ENCODE measurements at regions not wholly inside any gene's neighbourhood (a gene's known extent, or its start where the extent isn't known, plus 50 kb on each side); places are given as distances from the start of the nearest gene placed in this dataset.
"Not testable (repeated sequence)": the region's sequence is repeated elsewhere in the genome, so short reads cannot be mapped to it uniquely, and the experiment has no call there.

DNA sequence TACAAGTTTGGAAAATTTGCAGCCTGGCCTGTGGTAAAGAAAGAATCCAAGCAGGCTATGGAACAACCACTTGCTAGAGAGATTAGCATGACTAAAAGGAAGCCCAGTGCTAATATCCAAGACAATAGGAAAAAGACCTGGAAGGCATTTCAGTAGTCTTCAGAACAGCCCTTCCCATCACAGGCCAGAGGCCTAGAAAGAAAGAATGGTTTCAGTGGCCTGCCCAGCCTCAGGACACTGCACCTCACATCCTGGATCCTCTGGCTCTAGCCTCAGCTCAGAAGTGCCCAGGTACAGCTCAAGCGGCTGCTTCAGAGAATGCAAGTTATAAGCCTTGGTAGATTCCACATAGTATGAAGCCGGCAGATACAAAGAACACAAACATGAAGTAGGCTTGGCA is 449.8 kb upstream of the AR start:
- H3K4me3 ChIP-seq (replicated peaks; ENCODE audit: low read depth, low read length) = no peak overlapping the region
- TF ChIP-seq, protein P1, sequence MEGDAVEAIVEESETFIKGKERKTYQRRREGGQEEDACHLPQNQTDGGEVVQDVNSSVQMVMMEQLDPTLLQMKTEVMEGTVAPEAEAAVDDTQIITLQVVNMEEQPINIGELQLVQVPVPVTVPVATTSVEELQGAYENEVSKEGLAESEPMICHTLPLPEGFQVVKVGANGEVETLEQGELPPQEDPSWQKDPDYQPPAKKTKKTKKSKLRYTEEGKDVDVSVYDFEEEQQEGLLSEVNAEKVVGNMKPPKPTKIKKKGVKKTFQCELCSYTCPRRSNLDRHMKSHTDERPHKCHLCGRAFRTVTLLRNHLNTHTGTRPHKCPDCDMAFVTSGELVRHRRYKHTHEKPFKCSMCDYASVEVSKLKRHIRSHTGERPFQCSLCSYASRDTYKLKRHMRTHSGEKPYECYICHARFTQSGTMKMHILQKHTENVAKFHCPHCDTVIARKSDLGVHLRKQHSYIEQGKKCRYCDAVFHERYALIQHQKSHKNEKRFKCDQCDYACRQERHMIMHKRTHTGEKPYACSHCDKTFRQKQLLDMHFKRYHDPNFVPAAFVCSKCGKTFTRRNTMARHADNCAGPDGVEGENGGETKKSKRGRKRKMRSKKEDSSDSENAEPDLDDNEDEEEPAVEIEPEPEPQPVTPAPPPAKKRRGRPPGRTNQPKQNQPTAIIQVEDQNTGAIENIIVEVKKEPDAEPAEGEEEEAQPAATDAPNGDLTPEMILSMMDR (IDR thresholded peaks at IDR 0.05; ENCODE audit: low read depth, low read length, missing control alignments) = no peak
- DNase-seq (ENCODE audit: extremely low read depth, low read depth) = no peak

DNA sequence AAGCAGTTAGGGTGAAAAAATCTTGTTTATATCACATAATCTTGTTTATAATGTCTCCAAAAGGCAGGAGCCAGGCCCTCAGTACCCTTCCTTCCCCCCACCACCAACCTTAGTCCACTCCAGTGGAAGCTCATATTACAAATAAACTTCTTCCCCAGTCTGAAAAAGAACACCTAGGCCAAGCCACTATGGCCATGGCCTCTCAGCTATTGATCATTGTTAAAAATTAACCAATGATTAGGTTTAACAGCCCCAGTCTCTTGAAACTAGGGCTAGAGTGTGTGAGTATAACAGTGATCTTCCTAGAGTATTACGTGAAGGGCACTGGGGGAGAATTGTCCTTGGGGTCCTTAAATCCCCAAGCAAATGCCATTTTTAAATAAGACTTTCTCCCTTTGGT is 411.9 kb upstream of the EDA2R start:
- DNase-seq (ENCODE audit: extremely low read depth, low read depth) = no peak
- no peak overlapping the region for H3K4me3 ChIP-seq (replicated peaks; ENCODE audit: low read depth, low read length)
- TF ChIP-seq, protein P1 (IDR thresholded peaks at IDR 0.05; ENCODE audit: low read depth, low read length, missing control alignments) = no peak

DNA sequence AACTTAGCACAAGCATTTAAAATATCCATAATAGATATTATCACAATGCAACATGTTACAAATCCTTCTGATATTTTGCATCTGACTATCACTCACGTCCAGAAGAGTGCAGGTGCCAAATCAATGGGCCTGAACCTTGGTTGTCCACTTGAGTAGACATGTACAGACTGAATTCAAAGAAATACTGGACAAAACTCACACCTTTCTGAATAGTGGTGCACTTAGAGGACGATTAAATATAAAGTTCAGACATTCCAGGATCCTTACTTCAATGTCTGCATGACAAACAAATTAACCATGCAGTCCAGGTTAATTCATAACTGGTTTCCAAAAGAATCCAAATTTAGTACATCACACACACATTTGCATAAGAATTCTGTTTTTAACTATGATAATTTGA is 406.0 kb upstream of the EDA2R start:
- H3K4me3 ChIP-seq (replicated peaks; ENCODE audit: low read depth, low read length) = no peak overlapping the region
- DNase-seq (ENCODE audit: extremely low read depth, low read depth) = no peak
- TF ChIP-seq, protein P1 (IDR thresholded peaks at IDR 0.05; ENCODE audit: low read depth, low read length, missing control alignments) = no peak

DNA sequence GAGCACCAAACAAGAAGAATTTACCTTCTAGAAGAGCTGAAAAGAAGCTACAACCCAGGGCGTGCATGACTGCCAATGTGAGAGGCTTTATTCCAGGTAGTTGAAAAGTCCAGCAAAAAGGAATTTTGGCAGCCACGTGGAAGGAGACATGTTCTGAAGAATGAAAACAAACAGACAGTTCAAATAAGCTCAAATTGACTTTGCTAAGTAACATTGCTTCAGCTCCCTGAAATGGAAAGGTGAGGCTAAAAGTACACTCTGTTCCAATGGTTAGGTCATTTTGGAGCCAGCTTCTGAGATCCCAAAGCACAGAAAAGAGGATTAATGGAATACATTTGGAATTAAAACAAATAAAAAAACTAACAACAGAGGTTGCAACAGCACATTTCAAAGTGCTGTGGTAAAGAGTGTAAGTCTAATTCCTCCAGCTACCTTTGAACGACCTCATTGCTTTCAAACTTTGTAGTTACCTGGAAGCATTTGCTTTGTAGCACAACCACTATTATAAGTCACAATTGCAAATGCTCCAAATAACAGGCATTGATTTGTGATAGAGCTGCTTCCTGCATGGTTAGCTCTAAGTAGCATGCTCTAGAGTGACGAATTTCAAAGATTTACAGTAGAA is 405.3 kb upstream of the EDA2R start:
- DNase-seq (ENCODE audit: extremely low read depth, low read depth) = no peak
- TF ChIP-seq, protein P1 (IDR thresholded peaks at IDR 0.05; ENCODE audit: low read depth, low read length, missing control alignments) = no peak
- no peak overlapping the region for H3K4me3 ChIP-seq (replicated peaks; ENCODE audit: low read depth, low read length)

DNA sequence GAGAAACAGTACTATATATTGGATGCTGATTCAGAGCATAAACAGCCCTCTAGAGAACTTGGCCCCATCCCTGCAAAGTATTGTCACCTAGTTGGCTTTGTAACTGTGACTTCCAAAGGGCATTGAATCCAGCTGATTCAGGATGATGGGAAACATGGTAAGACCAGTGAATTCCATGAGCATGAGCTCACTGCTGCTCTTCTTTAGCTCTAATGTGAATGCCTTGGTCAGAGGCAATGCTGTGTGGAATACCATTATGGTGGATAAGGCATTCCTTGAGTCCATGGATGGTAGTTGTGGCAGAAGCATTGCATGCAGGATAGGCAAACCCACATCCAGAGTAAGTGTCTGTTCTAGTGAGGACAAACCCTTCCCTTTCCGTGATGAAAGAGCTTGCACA is 365.6 kb upstream of the EDA2R start:
- TF ChIP-seq, protein P1 (IDR thresholded peaks at IDR 0.05; ENCODE audit: low read depth, low read length, missing control alignments) = no peak
- no peak for DNase-seq (ENCODE audit: extremely low read depth, low read depth)
- H3K4me3 ChIP-seq (replicated peaks; ENCODE audit: low read depth, low read length) = no peak overlapping the region

DNA sequence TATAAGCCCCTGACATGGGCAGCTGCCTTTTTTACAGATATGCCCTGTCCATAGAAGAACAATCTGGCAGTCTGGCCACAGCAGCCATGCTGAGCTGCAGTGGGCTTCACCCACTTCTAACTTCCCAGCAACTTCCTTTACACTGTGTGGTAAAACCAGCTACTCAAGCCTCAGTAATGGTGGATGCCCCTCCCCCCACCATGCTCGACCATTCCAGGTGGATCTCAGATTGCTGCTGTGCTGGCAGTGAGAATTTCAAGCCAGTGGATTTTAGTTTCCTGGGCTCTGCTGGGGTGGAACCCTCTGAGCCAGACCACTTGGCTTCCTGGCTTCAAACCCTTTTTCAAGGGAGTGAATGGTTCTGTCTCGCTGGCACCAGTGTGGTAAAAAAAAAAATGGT is 355.9 kb upstream of the EDA2R start:
- no peak for DNase-seq (ENCODE audit: extremely low read depth, low read depth)
- H3K4me3 ChIP-seq (replicated peaks; ENCODE audit: low read depth, low read length) = no peak overlapping the region
- TF ChIP-seq, protein P1 (IDR thresholded peaks at IDR 0.05; ENCODE audit: low read depth, low read length, missing control alignments) = no peak

DNA sequence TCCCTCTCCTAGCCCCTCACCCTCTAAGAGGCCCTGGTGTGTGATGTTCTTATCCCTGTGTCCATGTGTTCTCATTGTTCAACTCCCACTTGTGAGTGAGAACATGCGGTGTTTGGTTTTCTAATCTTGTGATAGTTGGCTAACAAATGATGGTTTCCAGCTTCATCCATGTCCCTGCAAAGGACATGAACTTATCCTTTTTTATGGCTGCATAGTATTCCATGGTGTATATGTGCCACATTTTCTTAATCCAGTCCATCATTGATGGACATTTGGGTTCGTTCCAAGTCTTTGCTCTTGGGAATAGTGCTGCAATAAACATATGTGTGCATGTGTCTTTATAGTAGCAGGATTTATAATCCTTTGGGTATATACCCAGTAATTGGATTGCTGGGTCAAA is 353.2 kb upstream of the EDA2R start:
- not testable (repeated sequence) for DNase-seq (ENCODE audit: extremely low read depth, low read depth); H3K4me3 ChIP-seq (replicated peaks; ENCODE audit: low read depth, low read length)
